GM12873 (cell line): ENCODE measurements at regions not wholly inside any gene's neighbourhood (a gene's known extent, or its start where the extent isn't known, plus 50 kb on each side); places are given as distances from the start of the nearest gene placed in this dataset.
A peak's percentile ranks its signal among the peaks of the same experiment; 100 is the strongest.

ENCODE experiments used
- TF ChIP-seq, protein P1 (sequence below): IDR thresholded peaks from 2 replicates; pipeline ENCODE4 v1.5.1; 2012; ENCODE audit warnings: low read depth, mild to moderate bottlenecking, moderate library complexity, low read length, control low read depth; ENCODE audit not compliant: insufficient read depth; ENCODE audit errors: missing control alignments

DNA sequence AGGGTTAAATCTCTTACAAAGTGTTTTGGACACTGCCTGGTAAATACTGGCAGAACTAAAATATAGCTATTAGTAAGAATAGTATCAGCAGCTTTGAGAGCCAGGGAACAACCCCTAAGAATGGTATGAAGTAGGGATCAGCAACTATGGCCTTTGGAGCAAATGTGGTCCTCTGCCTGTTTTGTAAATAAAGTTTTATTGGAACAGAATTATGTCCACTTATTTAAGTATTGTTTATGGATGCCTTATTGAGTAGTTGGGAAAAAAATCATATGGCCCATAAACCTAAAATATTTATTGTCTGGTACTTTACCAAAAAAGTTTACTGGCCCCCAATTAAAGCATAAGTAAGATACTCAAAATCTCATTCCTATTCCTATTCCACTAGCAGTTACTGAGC is 182.2 kb downstream of the PALM2AKAP2 start:
- TF ChIP-seq, protein P1, sequence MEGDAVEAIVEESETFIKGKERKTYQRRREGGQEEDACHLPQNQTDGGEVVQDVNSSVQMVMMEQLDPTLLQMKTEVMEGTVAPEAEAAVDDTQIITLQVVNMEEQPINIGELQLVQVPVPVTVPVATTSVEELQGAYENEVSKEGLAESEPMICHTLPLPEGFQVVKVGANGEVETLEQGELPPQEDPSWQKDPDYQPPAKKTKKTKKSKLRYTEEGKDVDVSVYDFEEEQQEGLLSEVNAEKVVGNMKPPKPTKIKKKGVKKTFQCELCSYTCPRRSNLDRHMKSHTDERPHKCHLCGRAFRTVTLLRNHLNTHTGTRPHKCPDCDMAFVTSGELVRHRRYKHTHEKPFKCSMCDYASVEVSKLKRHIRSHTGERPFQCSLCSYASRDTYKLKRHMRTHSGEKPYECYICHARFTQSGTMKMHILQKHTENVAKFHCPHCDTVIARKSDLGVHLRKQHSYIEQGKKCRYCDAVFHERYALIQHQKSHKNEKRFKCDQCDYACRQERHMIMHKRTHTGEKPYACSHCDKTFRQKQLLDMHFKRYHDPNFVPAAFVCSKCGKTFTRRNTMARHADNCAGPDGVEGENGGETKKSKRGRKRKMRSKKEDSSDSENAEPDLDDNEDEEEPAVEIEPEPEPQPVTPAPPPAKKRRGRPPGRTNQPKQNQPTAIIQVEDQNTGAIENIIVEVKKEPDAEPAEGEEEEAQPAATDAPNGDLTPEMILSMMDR, result no peak

DNA sequence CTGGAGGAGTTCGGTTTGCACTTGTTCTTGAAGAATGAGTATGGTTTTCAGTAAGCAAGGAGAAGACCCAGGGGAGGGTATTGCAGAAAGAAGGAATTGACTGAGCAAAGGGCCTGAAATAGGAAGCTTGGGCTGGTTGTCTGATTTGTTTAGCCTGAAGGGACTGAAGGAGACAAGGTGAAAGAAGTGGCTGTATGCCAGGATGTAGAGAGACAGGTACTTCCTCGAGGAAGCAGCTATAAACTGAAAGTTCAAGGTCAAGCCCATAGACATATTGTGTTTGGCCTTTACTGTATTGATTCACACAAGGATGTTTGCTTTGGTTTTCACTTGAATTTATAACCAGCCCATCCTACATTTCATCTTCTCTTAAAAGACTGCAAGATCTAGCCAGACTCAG is 183.1 kb downstream of the PALM2AKAP2 start:
- TF ChIP-seq, protein P1, result no peak

DNA sequence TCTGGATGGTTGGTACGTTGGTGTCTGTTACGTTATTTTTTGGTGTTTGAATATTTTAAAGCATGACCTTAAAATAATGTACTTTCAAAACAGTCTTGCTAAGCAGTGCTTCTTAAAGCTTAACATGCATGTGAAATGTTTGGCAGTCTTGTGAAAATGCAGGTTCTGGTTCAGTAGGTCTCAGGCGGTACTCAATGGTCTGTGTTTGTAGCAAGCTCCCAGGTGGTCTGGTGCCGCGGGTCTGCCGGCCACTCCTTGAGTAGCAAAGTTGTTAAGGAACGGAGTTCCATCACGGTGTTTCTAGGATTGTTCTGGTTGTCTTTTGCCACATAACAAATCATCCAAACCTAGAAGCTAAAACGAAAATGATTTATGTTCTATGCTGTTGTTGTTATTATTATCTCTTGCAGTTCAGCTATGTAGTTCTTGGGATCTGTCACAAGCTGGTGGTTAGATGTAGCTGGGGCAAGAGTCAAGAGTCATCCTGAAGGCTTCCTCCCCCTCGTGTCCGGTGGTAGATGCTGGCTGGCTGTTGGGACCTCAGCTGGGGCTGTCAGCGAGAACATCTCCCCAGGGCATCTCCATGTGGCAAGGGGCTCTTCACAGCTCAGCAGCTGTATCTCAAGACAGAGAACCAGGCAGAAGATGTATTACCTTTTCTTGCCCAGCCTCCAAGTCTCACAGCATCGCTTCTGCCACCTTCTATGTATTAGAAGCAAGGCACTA is 186.8 kb downstream of the PALM2AKAP2 start:
- TF ChIP-seq, protein P1, result no peak

DNA sequence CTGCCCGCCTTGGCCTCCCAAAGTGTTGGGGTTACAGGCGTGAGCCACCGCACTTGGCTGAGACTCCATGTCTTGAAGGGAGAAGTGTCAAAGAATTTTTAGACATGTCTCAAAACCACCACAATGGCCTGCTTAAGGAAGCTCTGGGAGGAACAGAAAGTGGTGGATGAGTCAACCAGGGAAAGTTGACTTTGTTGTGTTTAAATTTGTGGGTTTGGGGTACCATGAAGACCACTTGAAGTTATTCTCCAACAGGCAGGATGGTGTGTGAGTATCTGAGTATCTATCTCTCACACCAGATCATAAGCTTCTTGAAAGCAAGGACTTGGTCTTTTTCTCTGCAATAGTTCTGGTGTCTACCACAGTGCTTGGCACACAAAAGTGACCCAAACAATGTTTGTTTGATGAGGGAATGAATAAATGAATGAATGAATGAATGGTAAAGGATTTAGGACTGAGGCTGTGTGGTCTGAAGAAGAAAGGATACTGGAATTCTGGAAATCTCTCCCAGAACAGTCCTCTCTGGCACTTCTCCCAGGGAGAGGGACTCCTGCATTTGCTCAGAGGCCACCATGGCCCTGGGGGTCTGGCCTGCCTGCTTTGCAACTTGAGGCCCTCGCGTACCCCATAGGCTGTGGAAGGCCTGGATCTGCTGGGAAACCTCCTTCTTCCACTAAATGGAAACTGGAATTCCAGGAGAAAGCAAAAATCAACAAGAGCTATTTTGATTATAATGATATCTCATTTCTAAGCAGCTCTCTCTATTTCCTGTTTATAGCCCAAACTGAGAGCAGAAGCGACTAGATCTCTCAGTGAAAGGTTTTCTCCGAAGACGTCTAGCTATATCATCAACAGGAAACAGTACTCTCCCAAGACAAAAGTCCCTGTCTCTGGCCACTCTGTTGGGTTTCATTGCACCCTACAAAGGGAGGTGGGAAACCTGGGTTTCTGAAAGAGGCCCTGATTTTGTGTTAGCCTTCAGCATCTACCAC is 187.9 kb downstream of the PALM2AKAP2 start:
- TF ChIP-seq, protein P1, result no peak

DNA sequence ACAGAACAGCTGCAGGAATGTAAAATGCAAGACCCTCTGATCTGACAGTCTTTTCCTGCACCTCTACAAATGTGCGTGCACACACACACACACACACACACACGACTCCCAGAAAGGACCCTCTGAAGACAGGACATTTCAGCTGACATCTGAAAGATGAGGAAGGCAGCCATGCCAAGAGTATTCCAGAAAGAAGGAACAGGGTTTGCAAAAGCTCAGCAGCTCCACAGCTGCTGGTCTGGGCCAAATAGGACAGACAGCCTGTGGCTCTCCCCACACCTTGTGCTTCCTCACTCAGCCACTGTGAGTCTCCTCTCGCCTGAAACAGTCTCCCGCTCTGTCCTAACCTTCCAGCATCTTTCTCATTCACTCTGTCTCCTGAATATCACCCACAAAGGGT is 189.0 kb downstream of the PALM2AKAP2 start:
- TF ChIP-seq, protein P1, result peak; percentile 53

DNA sequence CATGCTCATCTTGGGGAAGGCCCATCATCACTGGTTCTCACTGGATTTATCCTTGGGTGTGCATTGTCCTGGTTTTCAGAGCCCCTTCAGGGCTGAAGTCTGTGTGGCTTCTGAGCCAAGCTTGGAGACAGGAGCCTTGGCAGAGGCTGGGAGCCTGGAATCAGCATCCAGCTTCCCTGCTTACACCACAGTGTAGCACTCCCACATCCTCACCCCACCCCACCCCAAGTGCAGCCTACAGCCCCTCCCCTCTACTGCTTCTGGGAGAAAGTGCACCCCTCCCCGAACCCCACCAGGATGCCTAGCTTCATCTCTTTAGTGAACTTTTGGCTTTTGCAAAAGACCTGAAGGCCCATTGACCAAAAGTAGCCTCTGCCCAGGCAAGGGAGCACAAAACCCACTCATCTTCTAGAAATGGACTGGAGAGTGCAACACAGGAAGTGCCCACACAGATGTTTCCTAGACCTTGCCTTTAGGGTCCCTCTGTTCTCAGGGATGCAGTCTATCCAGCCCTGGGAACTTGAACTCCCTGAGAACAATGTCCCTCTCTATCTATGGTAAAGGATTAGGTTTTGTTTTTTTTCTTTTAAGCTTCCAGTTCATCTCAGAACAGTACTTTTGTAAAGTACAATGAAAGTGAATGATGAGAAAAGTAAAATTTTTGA is 189.7 kb downstream of the PALM2AKAP2 start:
- TF ChIP-seq, protein P1, result no peak

DNA sequence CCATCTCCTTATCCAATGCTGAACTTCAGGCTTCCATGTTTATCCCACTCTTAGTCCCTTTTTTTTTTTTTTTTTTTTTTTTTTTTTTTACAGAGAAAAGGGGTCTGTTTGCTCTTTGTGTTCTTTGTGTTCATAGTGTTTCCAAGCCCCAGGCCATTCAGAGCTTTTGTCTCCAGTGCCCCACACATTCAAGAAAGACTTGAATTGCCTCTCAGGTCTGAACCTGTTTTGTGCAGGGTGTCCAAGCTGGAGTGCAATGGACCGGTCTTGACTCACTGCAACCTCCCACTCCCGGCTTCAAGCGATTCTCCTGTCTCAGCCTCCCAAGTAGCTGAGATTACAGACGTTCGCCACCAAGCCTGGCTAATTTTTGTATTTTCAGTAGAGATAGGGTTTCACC is 191.2 kb downstream of the PALM2AKAP2 start:
- TF ChIP-seq, protein P1, result no peak
